Posterior vena cava (tissue), 2 donors: ENCODE measurements at regions not wholly inside any gene's neighbourhood (a gene's known extent, or its start where the extent isn't known, plus 50 kb on each side); places are given as distances from the start of the nearest gene placed in this dataset.

Experiments used
- DNase-seq: peaks from one replicate; pipeline ENCODE4 v3.0.0-alpha.2; 2020; ENCODE audit warnings: low spot score
- intact Hi-C, 2 donors: fragments of 100-400 bp; cut with DNase I; formaldehyde crosslinking; loops; one replicate each; pipeline versions ENCODE4 v1.14.1 to v1.14.2; 2022 to 2023
- donor health status: DM: yes; HTN: yes; CAD: no.
- donor health status: DM: yes; HTN: yes; CAD: no.

GRCh38 chrX:113959912-113960626, 623.8 kb upstream of the HTR2C start:
- intact Hi-C loops = no loop called here
- DNase-seq = no peak

DNA sequence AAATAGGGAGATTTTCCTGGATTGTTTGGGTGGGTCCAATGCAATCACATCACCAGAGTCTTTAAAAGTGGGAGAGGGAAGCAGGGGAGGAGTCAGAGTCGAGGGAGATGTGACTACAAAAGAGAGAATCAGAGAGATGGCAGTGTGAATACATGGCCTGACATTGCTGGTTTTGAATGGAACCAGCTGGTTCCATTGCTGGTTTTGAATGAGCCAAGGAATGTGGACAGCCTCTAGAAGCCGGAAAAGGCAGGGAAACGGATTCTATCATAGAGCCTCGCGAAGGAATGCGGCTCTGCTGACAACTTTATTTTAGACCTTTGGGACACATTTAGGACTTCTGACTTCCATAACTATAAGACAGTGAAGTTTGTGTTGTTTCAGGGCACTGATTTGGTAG, 627.0 kb upstream of the HTR2C start:
- no peak for DNase-seq
- intact Hi-C loops = no loop called here

DNA sequence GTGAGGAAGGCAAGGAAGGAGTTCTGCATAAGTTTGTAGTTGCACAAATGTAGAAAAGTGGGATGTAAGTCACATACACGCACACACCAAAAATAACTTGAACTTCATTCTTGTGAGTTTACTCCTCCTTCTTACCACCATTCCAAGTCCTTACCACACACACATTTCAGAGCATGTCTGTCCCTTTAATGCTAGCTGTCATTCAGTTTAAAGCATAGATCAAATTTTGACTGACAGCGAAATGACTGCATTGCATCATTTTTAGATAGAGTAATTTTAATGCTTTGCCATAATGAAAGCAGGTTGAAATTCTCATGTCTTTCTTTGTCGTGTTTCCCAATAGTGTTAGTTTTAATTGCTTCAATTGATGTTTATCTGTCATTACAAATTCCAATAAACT, 629.6 kb upstream of the HTR2C start:
- DNase-seq = no peak
- intact Hi-C loops = no loop called here

DNA sequence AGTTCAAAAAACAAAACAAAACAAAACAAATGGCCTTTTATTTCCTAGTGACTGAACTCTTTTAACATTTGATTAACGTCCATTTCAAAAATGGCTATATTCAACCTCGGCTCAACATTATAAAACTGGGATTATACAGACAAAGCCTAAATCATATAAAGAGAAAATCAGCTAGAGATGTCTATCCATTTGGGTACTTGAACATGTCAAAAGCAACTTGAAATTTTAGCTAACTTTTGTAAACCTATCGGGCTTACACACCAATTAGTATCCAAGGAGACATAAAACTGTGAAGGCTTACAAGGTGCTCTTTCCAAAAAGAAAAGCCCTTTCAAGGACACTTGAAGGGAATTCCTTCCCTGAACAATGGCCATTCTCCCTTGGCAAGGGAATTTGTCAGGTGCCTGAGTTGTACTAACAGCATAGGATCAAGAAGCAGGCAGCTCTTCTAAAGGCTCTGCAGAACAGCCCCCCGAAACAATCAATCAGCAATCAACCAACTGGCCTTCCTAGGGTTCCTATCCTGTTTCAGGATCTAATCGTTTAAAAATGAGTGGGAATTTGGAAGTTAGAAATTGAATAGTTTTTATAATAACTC, 633.7 kb upstream of the HTR2C start:
- DNase-seq = no peak
- intact Hi-C loops = no loop called here

- no peak for DNase-seq
- intact Hi-C loops = no loop called here
Observed at GRCh38 chrX:113947548-113947947, 636.3 kb upstream of the HTR2C start.

DNA sequence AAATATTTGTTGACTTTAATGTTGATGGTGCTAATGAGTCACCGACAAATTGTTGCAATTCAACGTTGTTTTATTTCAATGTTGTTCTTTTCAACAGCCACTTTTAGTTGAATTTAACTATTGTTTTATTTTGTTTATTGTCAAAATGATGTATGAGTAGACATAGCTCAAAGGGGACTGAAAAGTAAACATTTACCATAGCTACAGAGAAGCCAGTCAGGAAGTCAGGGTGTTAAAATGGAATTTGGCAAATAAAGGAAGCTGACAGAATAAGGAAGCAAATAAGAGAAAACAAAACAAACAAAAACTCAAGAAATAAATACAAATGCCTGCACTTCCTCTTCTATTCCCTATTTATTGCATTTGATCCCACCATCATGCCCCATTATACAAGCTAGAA, 648.4 kb upstream of the HTR2C start:
- intact Hi-C loops = no loop called here
- no peak for DNase-seq

- DNase-seq = no peak
- intact Hi-C loops = no loop called here
Observed at GRCh38 chrX:113933931-113934330, 650.0 kb upstream of the HTR2C start.

DNA sequence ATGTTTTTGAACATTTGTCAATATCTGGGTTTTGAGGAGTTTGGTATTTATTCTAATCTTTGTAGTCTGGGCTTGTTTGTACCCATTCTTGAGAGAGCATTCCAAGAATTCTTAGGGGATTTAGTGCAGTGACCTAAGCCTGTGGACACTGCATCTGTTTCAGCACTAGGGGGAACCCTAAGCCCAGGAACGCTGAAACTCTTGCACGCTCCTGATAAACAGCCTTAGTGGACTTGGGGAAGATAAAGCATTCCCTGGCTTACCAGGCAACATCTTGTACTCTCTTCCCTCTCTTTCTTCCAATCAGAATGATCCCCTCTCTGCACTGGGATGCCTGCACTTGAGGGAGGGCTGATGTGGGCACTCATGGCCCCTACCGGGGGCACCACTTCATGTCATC, 654.9 kb upstream of the HTR2C start:
- no peak for DNase-seq
- intact Hi-C loops = no loop called here

- DNase-seq = no peak
- intact Hi-C loops = no loop called here
Observed at GRCh38 chrX:113920661-113921060, 663.2 kb upstream of the HTR2C start.

GRCh38 chrX:113919387-113919786, 664.5 kb upstream of the HTR2C start:
- intact Hi-C loops = no loop called here
- no peak for DNase-seq

DNA sequence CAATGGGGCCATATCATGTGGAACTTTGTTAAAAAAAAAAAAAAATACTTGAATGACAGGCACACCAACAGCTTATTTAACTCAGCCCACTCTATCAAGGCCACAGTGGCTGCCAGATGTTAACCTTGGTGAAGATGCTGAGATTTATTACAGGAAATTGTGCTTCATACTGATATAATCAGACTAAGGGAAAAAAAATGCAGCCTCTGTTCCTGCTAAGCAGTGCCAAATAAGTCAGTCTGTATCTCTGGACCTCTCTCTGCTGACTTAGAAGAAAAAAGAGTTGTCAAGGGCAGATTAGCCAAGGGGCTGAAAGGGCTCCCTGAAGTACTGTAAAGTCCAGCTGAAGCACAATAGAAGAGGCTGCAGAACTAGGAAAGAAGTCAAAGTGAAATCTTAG, 677.7 kb upstream of the HTR2C start:
- DNase-seq = no peak
- intact Hi-C loops = no loop called here

- DNase-seq = no peak
- intact Hi-C loops = no loop called here
Observed at GRCh38 chrX:113892891-113893290, 691.0 kb upstream of the HTR2C start.

DNA sequence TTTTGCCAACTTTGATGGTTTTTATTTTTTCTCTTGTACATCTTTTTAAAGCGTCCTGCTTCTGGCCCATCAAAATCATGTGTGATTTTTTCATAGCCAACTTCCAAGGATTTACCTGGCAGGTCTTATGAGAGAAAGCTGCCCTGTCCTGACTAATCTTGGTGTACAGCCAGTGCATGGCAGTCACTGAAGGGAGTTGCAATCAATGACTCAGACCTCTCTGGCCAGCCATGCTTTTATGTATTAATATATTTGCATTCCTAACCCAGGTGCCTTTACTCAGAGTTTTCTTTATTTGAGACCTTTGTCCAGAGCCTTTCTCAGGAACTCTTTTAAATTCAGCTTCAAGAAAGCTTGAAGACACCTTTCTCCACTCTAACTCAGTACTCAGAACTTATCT, 691.5 kb upstream of the HTR2C start:
- intact Hi-C loops = no loop called here

DNA sequence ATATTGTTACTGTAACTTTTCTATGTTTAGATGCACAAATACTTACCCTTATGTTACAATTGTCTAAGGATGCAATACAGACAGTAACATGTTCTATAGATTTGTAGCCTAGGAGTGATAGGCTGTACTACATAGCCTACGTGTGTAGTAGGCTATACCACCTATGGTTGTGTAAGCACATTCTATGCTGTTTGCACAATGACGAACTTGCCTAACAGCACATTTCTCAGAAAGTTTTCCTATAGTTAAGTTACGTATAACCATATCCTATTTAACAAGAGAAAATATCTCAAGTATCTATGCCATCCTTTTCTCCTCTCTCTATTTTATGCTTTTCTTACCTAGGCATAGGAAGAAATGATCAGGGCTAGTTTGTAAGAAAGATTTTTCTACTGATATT, 710.8 kb upstream of the HTR2C start:
- DNase-seq = no peak
- intact Hi-C loops = no loop called here

More for the DNA sequence above, 691.5 kb upstream of the HTR2C start:
- DNase-seq = no peak

- intact Hi-C loops = no loop called here
- no peak for DNase-seq
Observed at GRCh38 chrX:113868711-113869110, 715.2 kb upstream of the HTR2C start.

DNA sequence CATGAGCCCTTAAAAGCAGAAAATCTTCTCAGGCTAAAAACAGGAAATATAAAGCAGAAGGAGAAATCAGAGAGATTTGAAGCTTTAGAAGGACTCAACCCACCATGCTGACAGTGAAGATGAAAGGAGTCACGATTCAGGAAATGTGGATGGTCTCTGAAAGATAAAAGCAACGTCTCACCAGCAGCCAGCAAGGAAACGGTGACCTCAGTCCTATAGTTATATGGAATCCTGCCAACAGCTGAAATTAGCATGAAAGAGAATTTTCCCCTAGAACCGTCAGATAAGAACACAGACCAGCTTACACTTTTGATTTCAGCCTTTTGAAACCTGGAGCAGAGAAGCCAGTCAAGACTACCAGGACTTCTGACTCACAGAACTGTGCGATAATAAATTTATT, 715.7 kb upstream of the HTR2C start:
- no peak for DNase-seq
- intact Hi-C loops = no loop called here

DNA sequence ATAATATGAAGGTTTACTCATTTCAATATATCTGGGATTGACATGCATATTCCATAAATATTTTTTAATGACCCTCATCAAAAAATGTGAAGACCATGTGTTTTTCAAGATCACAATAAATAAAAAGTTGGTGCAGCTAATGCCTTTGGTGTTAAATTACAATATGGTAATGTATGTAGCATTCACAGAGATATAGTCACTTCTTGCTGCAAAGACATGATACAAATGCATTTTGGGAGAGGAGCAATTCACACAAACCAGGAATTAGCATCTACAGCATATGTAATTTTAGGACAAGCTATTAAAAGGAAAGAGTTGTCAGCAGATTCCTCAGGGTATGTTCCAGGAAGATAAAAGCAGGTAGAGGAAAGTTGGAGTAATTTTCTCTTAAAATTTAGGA, 734.5 kb upstream of the HTR2C start:
- no peak for DNase-seq
- intact Hi-C loops = loop anchor here in 1 of 2 donors (5.0 kb wide), 1 partner anchor 912 kb away; no protein-coding TSS in a partner anchor

GRCh38 chrX:113833096-113834055, 750.5 kb upstream of the HTR2C start:
- intact Hi-C loops = no loop called here
- DNase-seq = no peak

- no peak for DNase-seq
- intact Hi-C loops = no loop called here
Observed at GRCh38 chrX:113828470-113828869, 755.4 kb upstream of the HTR2C start.

GRCh38 chrX:113818346-113818745, 765.5 kb upstream of the HTR2C start:
- intact Hi-C loops = no loop called here
- no peak for DNase-seq
